Stimulated activated CD4-positive, alpha-beta T cell treated with anti-CD3 and anti-CD28 coated beads, Interleukin-12 subunit alpha, Interleukin-12 subunit beta, amount 100 ng/mL, for 48 hours (primary cell): ENCODE measurements at regions not wholly inside any gene's neighbourhood (a gene's known extent, or its start where the extent isn't known, plus 50 kb on each side); places are given as distances from the start of the nearest gene placed in this dataset.

Experiments
- DNase-seq, 3 donors: peaks; one replicate each; pipeline ENCODE4 v3.0.0-alpha.2; 2020; ENCODE audit warnings: low read depth in 2 of 3, low spot score in 1 of 3

- no peak for DNase-seq
Measured at GRCh38 chr17:413706-414380, 61.2 kb upstream of the RPH3AL start.

GRCh38 chr17:413016-413350 lies 60.4 kb upstream of the RPH3AL start:
- no peak for DNase-seq

- DNase-seq, result peak in 1 of 3 donors; percentile 51
Measured at GRCh38 chr17:412211-413015, 59.8 kb upstream of the RPH3AL start.

- no peak for DNase-seq
Measured at GRCh38 chr17:411421-412120, 59.0 kb upstream of the RPH3AL start.

DNA sequence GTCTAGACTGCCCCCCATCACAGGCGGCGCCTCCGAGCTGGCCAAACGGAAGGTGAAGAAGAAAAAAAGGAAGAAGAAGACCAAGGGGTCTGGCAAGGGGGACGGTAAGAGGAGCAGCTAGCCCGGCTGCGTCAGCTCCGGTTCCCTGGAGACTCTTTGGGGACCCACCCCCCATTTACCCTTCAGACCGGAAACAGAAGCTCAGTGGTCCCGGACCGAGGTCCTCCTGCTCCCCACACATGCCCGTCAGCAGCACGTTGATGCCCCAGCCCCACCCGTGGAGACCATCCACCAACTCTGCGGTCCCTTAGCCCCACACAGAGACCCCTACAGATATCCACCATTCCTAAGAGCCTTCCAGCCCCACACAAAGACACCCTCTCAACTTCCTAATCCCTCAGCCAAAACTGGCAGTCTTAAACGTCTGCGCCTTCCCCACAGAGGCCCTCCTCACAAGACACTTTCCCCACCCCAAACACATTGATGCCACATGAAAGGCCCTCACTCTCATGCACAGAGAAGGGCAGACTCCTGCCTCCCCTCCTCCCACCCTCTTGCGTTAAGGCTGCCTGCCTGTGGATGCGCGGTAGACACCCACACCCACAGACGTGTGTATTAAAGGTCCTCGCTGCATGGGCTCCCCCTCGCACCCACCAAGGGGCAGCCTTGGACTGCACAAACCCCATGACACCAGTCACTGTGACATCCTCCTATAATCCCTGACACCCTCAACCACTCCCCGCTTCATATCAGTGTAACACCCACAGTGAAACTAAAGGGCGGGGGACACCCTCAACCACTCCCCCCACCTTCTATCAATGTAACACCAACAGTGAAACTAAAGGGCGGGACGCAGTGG lies 58.2 kb upstream of the RPH3AL start:
- peak in 1 of 3 donors; percentile 38 for DNase-seq

DNA sequence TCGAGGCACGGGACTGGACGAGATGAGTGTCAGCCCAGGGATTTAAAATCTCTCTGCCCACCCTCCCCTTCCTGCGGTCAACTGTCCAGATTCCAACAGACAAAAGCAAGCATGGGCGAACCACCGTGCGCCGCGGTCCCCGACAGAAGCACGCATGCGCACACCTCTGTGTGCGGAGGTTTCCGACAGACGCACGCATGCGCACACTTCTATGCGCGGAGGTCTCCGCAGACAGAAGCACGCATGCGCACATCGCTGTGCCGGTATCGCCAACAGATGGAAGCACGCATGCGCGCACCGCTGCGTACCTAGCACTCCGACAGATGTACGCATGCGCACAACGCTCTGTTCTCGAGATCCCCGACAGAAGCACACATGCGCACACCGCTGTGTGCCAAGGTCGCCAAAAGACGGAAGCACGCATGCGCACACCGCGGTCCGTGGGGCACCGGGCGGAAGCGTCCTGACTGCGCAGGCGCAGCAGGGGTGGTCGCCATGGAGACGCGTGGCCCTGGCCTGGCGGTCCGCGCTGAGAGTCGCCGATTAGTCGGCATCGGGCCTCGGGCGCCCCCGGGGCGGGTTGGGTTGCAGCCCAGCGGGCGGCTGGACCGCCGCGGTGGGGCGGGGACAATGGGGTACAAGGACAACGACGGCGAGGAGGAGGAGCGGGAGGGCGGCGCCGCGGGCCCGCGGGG lies 57.4 kb upstream of the RPH3AL start:
- DNase-seq, result peak; percentile 98 to 99 (median 99)

GRCh38 chr17:409308-409847 lies 56.8 kb upstream of the RPH3AL start:
- DNase-seq, result no peak

DNA sequence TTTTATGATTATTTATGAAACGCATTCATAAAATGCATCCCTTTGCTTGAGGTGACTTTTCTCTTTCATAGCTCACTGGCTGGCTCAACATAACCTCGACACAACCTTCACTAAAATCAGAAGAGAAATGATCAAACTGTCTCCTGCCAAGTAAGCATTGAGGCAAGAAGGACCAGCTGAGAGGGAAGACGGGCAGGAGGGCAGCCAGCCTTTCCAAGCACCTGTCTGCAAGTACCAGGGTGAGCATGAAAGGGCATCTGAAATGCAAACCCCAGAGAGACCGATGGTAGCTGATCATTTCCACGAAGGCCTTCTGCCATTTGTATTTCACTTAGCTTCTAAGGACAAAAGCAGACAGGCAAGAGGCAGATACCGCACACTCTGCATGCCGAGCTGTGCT lies 52.1 kb upstream of the RPH3AL start:
- DNase-seq, result no peak
